ENCODE measurements at regions not wholly inside any gene's neighbourhood (a gene's known extent, or its start where the extent isn't known, plus 50 kb on each side); places are given as distances from the start of the nearest gene placed in this dataset.

DNA sequence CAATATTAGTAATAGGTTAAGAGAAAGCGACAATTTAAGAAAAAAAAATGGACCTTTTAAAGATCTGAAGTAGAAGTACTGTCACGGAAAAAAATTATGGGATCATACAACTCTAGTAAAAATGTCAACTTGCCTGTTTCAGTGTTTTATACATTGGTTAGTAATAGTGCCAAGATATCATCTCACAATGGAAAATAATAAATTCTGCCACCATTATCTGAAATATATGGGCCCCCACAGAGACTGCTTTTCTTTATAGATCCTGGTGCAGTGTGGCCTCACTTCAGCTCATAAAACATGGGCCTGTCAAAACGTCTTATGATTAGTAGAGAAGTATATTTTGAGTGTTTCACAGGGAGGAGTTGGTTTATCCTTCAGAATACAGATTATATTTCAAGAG, 266.3 kb upstream of the EPHA6 start:
- TF ChIP-seq, protein P1, sequence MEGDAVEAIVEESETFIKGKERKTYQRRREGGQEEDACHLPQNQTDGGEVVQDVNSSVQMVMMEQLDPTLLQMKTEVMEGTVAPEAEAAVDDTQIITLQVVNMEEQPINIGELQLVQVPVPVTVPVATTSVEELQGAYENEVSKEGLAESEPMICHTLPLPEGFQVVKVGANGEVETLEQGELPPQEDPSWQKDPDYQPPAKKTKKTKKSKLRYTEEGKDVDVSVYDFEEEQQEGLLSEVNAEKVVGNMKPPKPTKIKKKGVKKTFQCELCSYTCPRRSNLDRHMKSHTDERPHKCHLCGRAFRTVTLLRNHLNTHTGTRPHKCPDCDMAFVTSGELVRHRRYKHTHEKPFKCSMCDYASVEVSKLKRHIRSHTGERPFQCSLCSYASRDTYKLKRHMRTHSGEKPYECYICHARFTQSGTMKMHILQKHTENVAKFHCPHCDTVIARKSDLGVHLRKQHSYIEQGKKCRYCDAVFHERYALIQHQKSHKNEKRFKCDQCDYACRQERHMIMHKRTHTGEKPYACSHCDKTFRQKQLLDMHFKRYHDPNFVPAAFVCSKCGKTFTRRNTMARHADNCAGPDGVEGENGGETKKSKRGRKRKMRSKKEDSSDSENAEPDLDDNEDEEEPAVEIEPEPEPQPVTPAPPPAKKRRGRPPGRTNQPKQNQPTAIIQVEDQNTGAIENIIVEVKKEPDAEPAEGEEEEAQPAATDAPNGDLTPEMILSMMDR (IDR thresholded peaks at IDR 0.05) = no peak
- TF ChIP-seq POLR2A (IDR thresholded peaks at IDR 0.05) (no peak), EP300 (IDR thresholded peaks at IDR 0.05) (no peak)
